Femur (tissue), 1 donor: ENCODE measurements at regions not wholly inside any gene's neighbourhood (a gene's known extent, or its start where the extent isn't known, plus 50 kb on each side); places are given as distances from the start of the nearest gene placed in this dataset.
"Not testable (repeated sequence)": the region's sequence is repeated elsewhere in the genome, so short reads cannot be mapped to it uniquely, and the experiment has no call there.

Experiments
- DNase-seq: peaks from one replicate; pipeline ENCODE4 v3.0.0-alpha.2; 2017

DNA sequence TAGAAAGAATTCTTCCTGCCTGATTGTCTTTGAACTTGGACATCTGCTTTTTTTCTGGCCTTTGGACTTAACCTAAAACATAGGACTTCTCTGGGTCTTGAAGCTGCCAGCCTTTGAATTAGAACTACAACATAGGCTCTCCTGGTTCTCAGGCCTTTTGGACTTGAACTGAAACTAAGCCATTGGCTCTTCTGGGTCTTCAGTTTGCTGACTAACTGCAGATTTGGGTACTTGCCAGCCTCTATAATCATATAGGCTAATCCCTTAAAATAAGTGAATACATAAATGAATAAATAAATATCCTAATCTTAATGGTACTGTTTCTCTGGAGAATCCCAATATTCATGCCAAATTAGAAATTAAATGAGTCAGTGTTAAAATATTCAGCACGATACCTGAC, 473.4 kb upstream of the PAPPA start:
- no peak for DNase-seq

DNA sequence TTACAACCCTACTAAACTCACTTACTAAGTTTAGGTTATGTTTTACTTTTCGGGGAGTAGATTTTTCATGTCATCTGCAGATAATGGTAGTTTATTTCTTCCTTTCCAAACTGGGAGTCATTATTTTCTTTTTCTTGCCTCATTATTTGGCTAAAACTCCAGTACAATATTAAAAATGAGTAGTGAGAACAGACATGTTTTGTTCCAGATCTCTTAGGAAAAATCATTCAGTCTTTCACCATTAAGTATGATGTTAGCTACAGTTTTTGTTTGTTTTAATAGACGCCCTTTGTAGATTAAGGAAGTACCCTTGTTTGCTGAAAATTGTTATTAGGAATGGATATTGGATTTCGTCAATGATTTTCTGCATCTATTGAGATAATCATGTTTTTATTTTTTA, 472.0 kb upstream of the PAPPA start:
- no peak for DNase-seq

- no peak for DNase-seq
Measured at GRCh38 chr9:115686069-115686468, 467.5 kb upstream of the PAPPA start.

- DNase-seq = no peak
Measured at GRCh38 chr9:115687356-115687755, 466.2 kb upstream of the PAPPA start.

- no peak for DNase-seq
Measured at GRCh38 chr9:115689331-115689730, 464.3 kb upstream of the PAPPA start.

- no peak for DNase-seq
Measured at GRCh38 chr9:115690786-115691496, 462.6 kb upstream of the PAPPA start.

DNA sequence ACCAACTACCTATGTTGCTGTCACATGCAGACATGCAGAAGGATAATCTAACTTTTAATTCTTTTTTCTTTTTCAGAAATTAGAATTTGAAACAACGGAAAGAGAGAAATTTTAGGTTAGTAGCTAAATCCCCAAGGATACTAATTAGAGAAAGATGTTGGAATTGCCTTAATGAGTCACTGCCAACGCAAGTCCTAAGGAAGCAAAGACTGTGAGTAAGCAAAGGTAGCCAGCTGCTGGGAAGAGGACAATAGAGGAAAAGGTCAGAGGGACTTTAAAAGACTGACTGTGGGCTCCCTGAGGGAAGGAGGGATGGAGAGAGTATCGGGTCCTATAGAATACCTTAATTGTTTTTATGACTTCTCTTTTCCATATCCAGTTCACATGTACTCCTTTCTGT, 461.9 kb upstream of the PAPPA start:
- no peak for DNase-seq

DNA sequence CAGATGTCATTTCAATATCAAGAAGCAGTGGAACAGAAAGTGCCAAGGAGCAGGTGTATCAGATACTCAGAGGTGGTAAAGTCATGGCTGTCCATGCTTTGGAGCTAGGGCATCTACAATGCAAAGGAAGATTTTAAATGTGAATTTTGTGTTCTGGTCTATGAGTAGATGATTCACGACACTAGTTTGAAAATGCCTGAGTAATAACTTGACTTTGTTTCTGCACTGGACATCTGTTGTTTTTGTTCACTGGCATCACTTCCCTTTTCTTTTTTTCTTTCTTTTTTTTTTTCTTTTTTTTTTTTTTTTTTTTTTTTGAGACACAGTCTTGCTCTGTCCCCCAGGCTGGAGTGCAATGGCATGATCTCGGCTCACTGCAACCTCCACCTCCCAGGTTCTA, 460.7 kb upstream of the PAPPA start:
- DNase-seq = not testable (repeated sequence)

DNA sequence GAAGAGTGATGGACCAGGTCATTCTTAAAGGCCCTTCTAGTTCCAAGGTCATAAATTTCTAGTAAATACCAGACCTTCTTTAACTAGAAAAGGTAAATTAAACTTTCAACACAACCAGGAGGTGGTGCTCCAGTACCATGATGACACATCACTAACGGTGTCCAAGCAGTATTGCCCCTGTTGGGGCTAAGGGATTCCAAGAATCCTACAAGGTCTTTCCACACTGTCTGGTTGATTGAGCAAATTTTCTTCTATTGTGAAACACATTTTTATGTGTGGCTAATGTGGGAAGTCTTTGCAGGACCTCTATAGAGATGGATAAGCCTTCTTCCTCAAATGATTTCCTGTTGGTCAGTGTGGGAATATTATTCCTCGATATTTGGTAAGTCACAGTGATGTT, 459.6 kb upstream of the PAPPA start:
- no peak for DNase-seq

DNA sequence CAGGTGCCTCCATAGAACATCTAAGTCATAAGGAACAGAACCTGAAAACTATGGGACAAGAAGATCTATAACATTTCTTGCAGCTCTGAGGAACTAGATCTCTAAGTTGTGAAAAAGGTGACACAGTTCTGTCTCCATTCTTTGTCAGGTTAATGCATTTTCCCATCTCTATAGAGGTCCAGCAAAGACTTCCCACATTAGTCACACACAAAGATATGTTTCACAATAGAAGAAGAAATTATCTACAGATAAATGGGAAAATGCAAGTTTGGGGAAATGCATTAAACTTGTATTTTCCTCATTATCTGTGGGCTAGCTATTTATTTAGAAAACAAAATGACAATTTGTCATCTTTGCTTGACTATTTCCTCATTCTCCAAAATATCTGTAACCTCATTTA, 458.6 kb upstream of the PAPPA start:
- DNase-seq = no peak

GRCh38 chr9:115712981-115713380, 440.6 kb upstream of the PAPPA start:
- no peak for DNase-seq

- no peak for DNase-seq
Measured at GRCh38 chr9:115715666-115716065, 437.9 kb upstream of the PAPPA start.

DNA sequence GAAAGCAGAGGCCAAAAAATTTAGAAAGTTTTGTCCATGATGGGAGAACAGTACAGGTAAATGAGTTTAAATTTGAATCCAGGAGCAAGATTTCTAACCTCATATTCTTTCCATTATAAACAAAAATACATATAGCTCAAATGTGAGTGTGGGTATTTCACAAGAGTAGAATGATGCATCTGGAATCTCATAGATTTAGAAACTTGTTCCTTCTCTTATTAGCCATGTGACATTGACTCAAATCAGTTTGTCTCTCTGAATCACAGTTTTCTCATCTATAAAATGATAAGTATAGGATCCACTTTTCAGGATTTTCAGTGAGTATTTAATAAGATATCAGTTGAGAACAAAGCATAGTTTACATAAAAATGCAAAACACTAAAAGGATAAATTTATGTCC, 436.3 kb upstream of the PAPPA start:
- DNase-seq = no peak

DNA sequence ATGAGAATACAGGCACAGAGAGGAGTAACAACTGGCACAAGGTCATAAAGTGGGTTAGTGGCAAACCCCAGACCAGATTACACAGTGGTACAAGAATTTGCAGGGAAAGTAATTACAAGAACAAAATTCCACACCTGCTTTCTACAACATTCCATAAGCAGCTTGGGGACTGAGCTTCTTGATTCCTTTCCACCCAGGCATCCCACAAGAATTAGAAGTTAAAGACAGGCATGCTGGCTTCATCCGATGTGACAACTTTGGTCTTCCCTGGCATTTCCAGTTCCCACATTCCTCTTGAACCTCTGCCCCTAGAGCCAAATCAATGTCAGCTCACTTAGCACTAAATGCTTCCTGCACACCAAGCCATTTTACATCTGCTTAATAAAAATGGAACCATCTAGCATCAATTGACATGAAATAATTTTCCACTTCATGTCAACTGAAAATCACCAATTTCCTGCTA, 435.8 kb upstream of the PAPPA start:
- DNase-seq = no peak

GRCh38 chr9:115730396-115730795, 423.2 kb upstream of the PAPPA start:
- no peak for DNase-seq

GRCh38 chr9:115730845-115731244, 422.7 kb upstream of the PAPPA start:
- no peak for DNase-seq

GRCh38 chr9:115733318-115734110, 420.1 kb upstream of the PAPPA start:
- no peak for DNase-seq

DNA sequence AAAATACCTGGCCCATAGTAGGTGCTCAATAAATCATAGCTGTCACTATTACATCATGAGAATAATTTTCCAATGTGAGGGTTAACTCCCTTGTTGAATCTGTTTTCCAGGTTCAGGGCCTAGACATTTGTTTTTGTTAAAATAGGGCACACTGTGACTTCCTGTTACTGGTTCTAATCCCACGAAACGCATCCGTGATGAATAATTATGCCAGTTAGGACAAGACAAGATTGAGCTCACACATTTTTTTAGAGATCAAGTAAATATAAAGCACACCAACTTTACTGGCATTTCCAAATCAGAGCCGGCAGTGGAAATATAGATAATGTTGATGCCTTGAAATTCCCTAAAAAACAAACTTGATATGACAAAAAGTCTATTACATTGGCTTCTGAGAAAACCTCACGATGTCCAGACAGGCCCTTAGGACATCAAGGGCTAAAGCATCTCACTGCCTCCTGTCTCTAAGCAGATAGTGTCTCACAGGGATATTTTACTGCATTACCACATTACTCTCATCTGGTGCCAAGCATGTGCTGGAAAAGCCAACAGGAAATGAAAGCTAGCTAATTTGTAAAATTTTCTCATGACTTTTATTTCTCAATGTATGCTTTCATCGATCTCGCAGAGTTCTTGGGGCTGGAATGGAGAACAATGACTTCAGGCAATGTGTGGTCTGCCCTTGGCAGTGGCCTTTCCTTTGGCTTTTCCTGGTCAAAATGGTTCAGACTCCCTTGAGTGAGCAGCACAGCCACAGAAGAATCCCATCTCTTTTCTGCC, 414.3 kb upstream of the PAPPA start:
- DNase-seq = no peak

- DNase-seq = no peak
Measured at GRCh38 chr9:115740986-115741385, 412.6 kb upstream of the PAPPA start.

GRCh38 chr9:115743709-115744605, 409.6 kb upstream of the PAPPA start:
- DNase-seq = no peak

DNA sequence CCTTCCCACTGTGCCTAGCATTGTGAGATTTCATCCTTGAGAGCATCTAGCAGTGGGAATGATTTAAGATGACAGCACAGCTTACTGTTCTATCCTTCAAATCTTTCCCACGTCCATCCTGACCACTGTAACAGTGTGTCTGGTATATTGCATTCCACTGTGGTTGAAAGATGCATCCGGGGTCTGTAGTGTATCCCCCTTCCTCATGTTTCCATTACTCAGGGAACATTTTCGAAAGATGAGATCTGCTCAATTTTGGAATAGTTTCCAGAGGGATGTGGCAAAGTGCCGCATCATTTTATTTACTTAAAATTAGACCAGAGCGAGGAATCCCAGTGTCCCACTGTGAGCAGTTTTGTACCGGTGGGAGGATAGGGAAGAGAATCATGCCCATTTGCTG, 407.1 kb upstream of the PAPPA start:
- no peak for DNase-seq

GRCh38 chr9:115747731-115748130, 405.9 kb upstream of the PAPPA start:
- DNase-seq = no peak

GRCh38 chr9:115756736-115757135, 396.9 kb upstream of the PAPPA start:
- no peak for DNase-seq
